H1 (cell line): ENCODE measurements at regions not wholly inside any gene's neighbourhood (a gene's known extent, or its start where the extent isn't known, plus 50 kb on each side); places are given as distances from the start of the nearest gene placed in this dataset.

Experiments
- CTCF ChIA-PET: fragments of 300-600 bp; sonication (Branson Sonifier 250); formaldehyde crosslinking; loops from one replicate; lab custom pipeline; 2021; ENCODE audit not compliant: partially characterized antibody; lab: Charles Lee
- POLR2A ChIA-PET: fragments of 300-600 bp; sonication (Branson Sonifier 250); formaldehyde crosslinking; loops from one replicate; lab custom pipeline; 2021; ENCODE audit warnings: inconsistent platforms; ENCODE audit not compliant: partially characterized antibody; lab: Charles Lee
- DNase-seq, 2 experiments: peaks; one replicate each; pipeline versions ENCODE4 v3.0.0 to v3.0.0-alpha.2; 2010 to 2022; ENCODE audit warnings: low spot score in 2 of 2, low read depth in 1 of 2, mixed read lengths in 1 of 2
- FAIRE-seq: peaks from 2 replicates; lab custom pipeline; 2011; peaks lifted over from hg19 to GRCh38; lab: Jason Lieb, UNC
- H2AFZ ChIP-seq: 2 replicates; pipeline ENCODE4 v1.8.1; 2012; ENCODE audit warnings: low read length, inconsistent platforms
- H2AK5ac ChIP-seq: 2 replicates; pipeline ENCODE4 v1.6.1; 2013; ENCODE audit warnings: low read depth, low read length
- H2BK120ac ChIP-seq: replicated peaks from 2 replicates; pipeline ENCODE3; 2013; ENCODE audit warnings: low read depth, low read length, inconsistent platforms
- H2BK12ac ChIP-seq: 2 replicates; pipeline ENCODE4 v1.6.1; 2013; ENCODE audit warnings: low read depth, low read length
- H2BK15ac ChIP-seq: 2 replicates; pipeline ENCODE4 v1.6.1; 2013; ENCODE audit warnings: low read length
- H2BK20ac ChIP-seq: 2 replicates; pipeline ENCODE4 v1.6.1; 2013; ENCODE audit warnings: low read length
- H2BK5ac ChIP-seq: 2 replicates; pipeline ENCODE4 v1.6.1; 2013; ENCODE audit warnings: low read depth, low read length
- H3K14ac ChIP-seq: 2 replicates; pipeline ENCODE4 v1.6.1; 2013; ENCODE audit warnings: inconsistent platforms; ENCODE audit not compliant: insufficient read length
- H3K18ac ChIP-seq: 2 replicates; pipeline ENCODE4 v1.6.1; 2013; ENCODE audit warnings: low read length; ENCODE audit errors: extremely low read depth
- H3K23ac ChIP-seq: 2 replicates; pipeline ENCODE4 v1.6.1; 2013; ENCODE audit warnings: inconsistent platforms; ENCODE audit not compliant: insufficient read length
- H3K23me2 ChIP-seq: 2 replicates; pipeline ENCODE4 v1.6.1; 2013; ENCODE audit warnings: low read depth, low read length
- H3K27ac ChIP-seq: 2 replicates; pipeline ENCODE4 v1.6.1; 2011; ENCODE audit warnings: low read depth, low read length, inconsistent platforms
- H3K27me3 ChIP-seq, 4 experiments: replicated peaks in 1 of 4; 1 replicate in 1 of 4; 2 replicates in 3 of 4; pipeline versions ENCODE4 v1.6.1 to v1.8.1; 2011 to 2013; ENCODE audit warnings: low read length in 3 of 4, mild to moderate bottlenecking in 3 of 4, inconsistent platforms in 2 of 4, mixed read lengths in 2 of 4, moderate library complexity in 1 of 4; ENCODE audit not compliant: control insufficient read depth in 3 of 4, insufficient read depth in 3 of 4; ENCODE audit errors: extremely low read depth in 1 of 4
- H3K36me3 ChIP-seq, 4 experiments: 2 replicates each; pipeline versions ENCODE4 v1.6.1 to v1.8.1; 2011 to 2013; ENCODE audit warnings: mild to moderate bottlenecking in 4 of 4, low read length in 3 of 4, moderate library complexity in 2 of 4, control low read depth in 1 of 4, inconsistent platforms in 1 of 4; ENCODE audit not compliant: insufficient read depth in 4 of 4, control insufficient read depth in 2 of 4
- H3K4ac ChIP-seq: replicated peaks from 2 replicates; pipeline ENCODE3; 2013; ENCODE audit warnings: low read length, low read depth, mixed read lengths, inconsistent platforms; ENCODE audit not compliant: insufficient read length
- H3K4me1 ChIP-seq, 4 experiments: replicated peaks in 1 of 4; 1 replicate in 1 of 4; 2 replicates in 3 of 4; pipeline versions ENCODE4 v1.6.1 to v1.8.1; 2011 to 2013; ENCODE audit warnings: low read length in 3 of 4, inconsistent platforms in 2 of 4, mixed read lengths in 1 of 4; ENCODE audit not compliant: insufficient read depth in 4 of 4, control insufficient read depth in 3 of 4
- H3K4me2 ChIP-seq, 2 experiments: 2 replicates each; pipeline versions ENCODE4 v1.6.1 to v1.8.1; 2011 to 2013; ENCODE audit warnings: low read depth in 2 of 2, low read length in 2 of 2, control low read depth in 1 of 2, inconsistent platforms in 1 of 2, mild to moderate bottlenecking in 1 of 2; ENCODE audit not compliant: insufficient read depth in 1 of 2
- H3K4me3 ChIP-seq, 4 experiments: fragments of 200-600, 300-600 bp in 1 of 4; sonication (generic), shearing (Covaris generic), sonication (Bioruptor Twin) in 1 of 4; 2 replicates each; pipeline versions ENCODE4 v1.5.1 to v1.8.1; 2011 to 2016; ENCODE audit warnings: low read length in 4 of 4, low read depth in 3 of 4, control low read depth in 2 of 4, inconsistent platforms in 2 of 4, mild to moderate bottlenecking in 2 of 4, mixed read lengths in 1 of 4, moderate library complexity in 1 of 4; ENCODE audit not compliant: insufficient read depth in 2 of 4; ENCODE audit errors: extremely low read depth in 1 of 4
- H3K56ac ChIP-seq: replicated peaks from 2 replicates; pipeline ENCODE3; 2013; ENCODE audit warnings: low read depth, mild to moderate bottlenecking, mixed read lengths, low read length, inconsistent platforms; ENCODE audit not compliant: insufficient read length
- H3K79me1 ChIP-seq: 2 replicates; pipeline ENCODE4 v1.6.1; 2013; ENCODE audit warnings: low read depth, low read length, control low read depth
- H3K79me2 ChIP-seq, 2 experiments: 2 replicates each; pipeline versions ENCODE4 v1.6.1 to v1.8.1; 2012 to 2013; ENCODE audit warnings: low read length in 2 of 2, mild to moderate bottlenecking in 2 of 2, inconsistent platforms in 1 of 2; ENCODE audit not compliant: insufficient read depth in 2 of 2, control insufficient read depth in 1 of 2
- H3K9ac ChIP-seq, 4 experiments: replicated peaks in 1 of 4; 1 replicate in 1 of 4; 2 replicates in 3 of 4; pipeline versions ENCODE4 v1.6.1 to v1.8.1; 2011 to 2013; ENCODE audit warnings: low read depth in 3 of 4, low read length in 3 of 4, control low read depth in 2 of 4, mild to moderate bottlenecking in 2 of 4, moderate library complexity in 2 of 4, inconsistent platforms in 1 of 4; ENCODE audit errors: extremely low read depth in 1 of 4
- H3K9me3 ChIP-seq, 2 experiments: 2 replicates each; pipeline versions ENCODE4 v1.6.1 to v1.8.1; 2012 to 2013; ENCODE audit warnings: mild to moderate bottlenecking in 2 of 2, moderate library complexity in 2 of 2, control low read depth in 1 of 2, inconsistent platforms in 1 of 2, low read depth in 1 of 2, low read length in 1 of 2, mixed read lengths in 1 of 2; ENCODE audit not compliant: insufficient read depth in 2 of 2
- H4K20me1 ChIP-seq, 2 experiments: replicated peaks in 1 of 2; 2 replicates each; pipeline versions ENCODE3 to v1.8.1; 2011 to 2013; ENCODE audit warnings: inconsistent platforms in 2 of 2, low read length in 2 of 2, mild to moderate bottlenecking in 1 of 2; ENCODE audit not compliant: insufficient read depth in 2 of 2, control insufficient read depth in 1 of 2
- H4K5ac ChIP-seq: 2 replicates; pipeline ENCODE4 v1.6.1; 2013; ENCODE audit warnings: low read length, low read depth, mixed read lengths, inconsistent platforms; ENCODE audit not compliant: insufficient read length
- H4K8ac ChIP-seq: 2 replicates; pipeline ENCODE4 v1.8.0; 2013; ENCODE audit warnings: mild to moderate bottlenecking, moderate library complexity, low read length, inconsistent platforms; ENCODE audit not compliant: insufficient read depth; ENCODE audit errors: extremely low read depth
- H4K91ac ChIP-seq: replicated peaks from 2 replicates; pipeline ENCODE3; 2013; ENCODE audit warnings: low read length, mixed read lengths, inconsistent platforms; ENCODE audit not compliant: insufficient read length
- BRCA1 ChIP-seq: IDR thresholded peaks from 2 replicates; pipeline ENCODE4 v1.6.1; 2012; ENCODE audit warnings: low read depth, low read length, improper control_type of control experiment
- CEBPB ChIP-seq: IDR thresholded peaks from 2 replicates; pipeline ENCODE4 v1.6.1; 2012; ENCODE audit warnings: low read depth, low read length
- KDM1A ChIP-seq: fragments of 200-600, 300-600 bp; sonication (generic); IDR thresholded peaks from 2 replicates; pipeline ENCODE4 v1.7.1; 2016; ENCODE audit warnings: mild to moderate bottlenecking, low read length, borderline replicate concordance
- MAX ChIP-seq: IDR thresholded peaks from 2 replicates; pipeline ENCODE4 v1.6.1; 2012; ENCODE audit warnings: inconsistent platforms
- RAD21 ChIP-seq, 2 experiments: IDR thresholded peaks in 1 of 2; conservative IDR thresholded peaks in 1 of 2; 2 replicates each; pipeline ENCODE4 v1.6.1; 2011; ENCODE audit warnings: low read depth in 2 of 2, low read length in 2 of 2, improper control_type of control experiment in 1 of 2, inconsistent platforms in 1 of 2, mild to moderate bottlenecking in 1 of 2, moderate library complexity in 1 of 2
- RFX5 ChIP-seq: IDR thresholded peaks from 2 replicates; pipeline ENCODE4 v1.6.1; 2011; ENCODE audit warnings: low read depth, low read length, improper control_type of control experiment, borderline replicate concordance
- SAP30 ChIP-seq: fragments of 300-600 bp; sonication (generic); IDR thresholded peaks from 2 replicates; pipeline ENCODE4 v1.7.1; 2012; ENCODE audit warnings: low read length, moderate library complexity, mild to moderate bottlenecking, inconsistent platforms; ENCODE audit not compliant: insufficient read depth, insufficient replicate concordance
- SRF ChIP-seq: IDR thresholded peaks from 2 replicates; pipeline ENCODE4 v1.6.1; 2011; ENCODE audit warnings: mild to moderate bottlenecking, low read depth, low read length, moderate library complexity
- WGBS, 2 experiments: shearing (Covaris generic) in 1 of 2; methylation state at CpG; one replicate each; pipeline versions ENCODE4 v1.1.6 to v1.1.7; 2013 to 2015; ENCODE audit warnings: low lambda C conversion rate in 2 of 2, mixed read lengths in 2 of 2, inconsistent platforms in 1 of 2, low coverage in 1 of 2, missing lambda C conversion rate in 1 of 2; ENCODE audit not compliant: insufficient replicate concordance in 2 of 2, insufficient coverage in 1 of 2, insufficient read length in 1 of 2; ENCODE audit errors: extremely low coverage in 1 of 2, missing lambda C conversion rate in 1 of 2; 5-methylcytosine and 5-hydroxymethylcytosine counted together

DNA sequence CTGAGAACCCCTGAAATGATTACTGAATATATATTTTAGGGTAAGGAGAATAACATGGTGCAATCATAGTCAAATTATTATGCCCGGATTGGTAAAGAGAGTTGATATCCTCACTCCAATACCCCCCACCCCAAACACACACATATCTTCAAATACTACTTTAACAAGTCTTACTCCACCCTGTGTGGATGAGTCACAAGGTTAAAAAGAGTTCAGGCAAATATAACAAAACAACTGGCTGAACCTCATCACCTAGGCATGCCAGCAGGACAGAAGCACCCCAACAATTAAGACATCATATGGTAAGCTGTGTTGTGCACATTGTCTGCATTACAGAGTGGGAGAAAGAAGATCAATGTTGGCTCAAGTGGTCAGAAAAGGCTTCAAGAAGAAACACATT lies 857.4 kb downstream of the TDRD15 start:
- no peak overlapping the region for H3K56ac ChIP-seq
- no peak overlapping the region for H4K8ac ChIP-seq
- no peak overlapping the region for H4K5ac ChIP-seq
- no peak overlapping the region for H2AFZ ChIP-seq
- H4K20me1 ChIP-seq, result no peaks in the 10 kb centered on the region
- no peak overlapping the region for H3K4ac ChIP-seq
- H3K9ac ChIP-seq, result no peak overlapping the region
- no peak overlapping the region for H2BK15ac ChIP-seq
- no peaks in the 10 kb centered on the region for H3K23me2 ChIP-seq
- 93% methylated on average over 1 of the region's 1 CpG; no CpG with 5 or more reads in 1 of the 2 experiments for WGBS, 2 experiments
- H3K18ac ChIP-seq, result no peak overlapping the region
- H2BK5ac ChIP-seq, result no peak overlapping the region
- no peak overlapping the region for H2BK12ac ChIP-seq
- H3K27me3 ChIP-seq, result no peaks in the 10 kb centered on the region
- no peak overlapping the region for H3K27ac ChIP-seq
- H2BK20ac ChIP-seq, result no peak overlapping the region
- H3K4me3 ChIP-seq, result no peak overlapping the region
- no peaks in the 10 kb centered on the region for H3K36me3 ChIP-seq
- no peak overlapping the region for H3K4me2 ChIP-seq
- peaks cover 16 to 22% of the 10 kb centered on the region in 2 experiments; a peak in 3 of 4 replicates for H3K9me3 ChIP-seq
- H3K79me2 ChIP-seq, result no peaks in the 10 kb centered on the region
- FAIRE-seq, result no peak
- H3K4me1 ChIP-seq, result no peaks in the 10 kb centered on the region
- no peak overlapping the region for H3K23ac ChIP-seq
- DNase-seq, result no peak
- H3K14ac ChIP-seq, result no peak overlapping the region
- CTCF ChIA-PET, result interaction anchor here (1.0 to 1.3 kb wide), 2 partner anchors 47 to 130 kb away, joined by 3 to 4 read pairs; no protein-coding TSS in a partner anchor
- POLR2A ChIA-PET, result no interaction called here
- no peak overlapping the region for H4K91ac ChIP-seq
- no peak for TF ChIP-seq SRF
- TF ChIP-seq SAP30, result no peak
- no peak for TF ChIP-seq KDM1A
- no peak for TF ChIP-seq RAD21 (IDR thresholded peaks at IDR 0.05 in 1 of 2, conservative IDR thresholded peaks at IDR 0.05 in 1 of 2; ENCODE audit: low read depth in 2 of 2, low read length in 2 of 2)
- TF ChIP-seq BRCA1, result no peak
- no peak for TF ChIP-seq MAX
- TF ChIP-seq CEBPB, result no peak
- TF ChIP-seq RFX5, result no peak
- H2AK5ac ChIP-seq, result no peak overlapping the region
- H2BK120ac ChIP-seq, result no peak overlapping the region
- H3K79me1 ChIP-seq, result no peaks in the 10 kb centered on the region
